ENCODE measurements at regions not wholly inside any gene's neighbourhood (a gene's known extent, or its start where the extent isn't known, plus 50 kb on each side); places are given as distances from the start of the nearest gene placed in this dataset.

- ChIA-PET POLR2A (no interaction called here), CTCF (no interaction called here)
- Histone ChIP-seq H3K4me2 (no peak overlapping the region), H4K20me1 (ENCODE audit: insufficient read depth) (no peaks in the 10 kb centered on the region), H3F3A (replicated peaks; ENCODE audit: insufficient read depth) (no peaks in the 10 kb centered on the region), H3K4me3 (ENCODE audit: low read depth in 2 of 2, low read length in 1 of 2) (no peak overlapping the region), H3K27me3 (ENCODE audit: insufficient read depth) (no peaks in the 10 kb centered on the region), H3K9me2 (no peaks in the 10 kb centered on the region), H3K36me3 (replicated peaks in 1 of 2; ENCODE audit: control insufficient read depth in 1 of 2, insufficient read depth in 2 of 2, low read length in 1 of 2) (no peaks in the 10 kb centered on the region), H3K4me1 (ENCODE audit: control insufficient read depth in 1 of 2, insufficient read depth in 2 of 2, low read depth in 1 of 2, low read length in 1 of 2) (no peaks in the 10 kb centered on the region), H3K27ac (ENCODE audit: low read depth in 2 of 2, low read length in 1 of 2) (no peak overlapping the region), H3K9ac (no peak overlapping the region), H3K79me2 (ENCODE audit: insufficient read depth) (no peaks in the 10 kb centered on the region), H2AFZ (ENCODE audit: low read depth) (no peak overlapping the region), H3K9me3 (no peaks in the 10 kb centered on the region)
- DNase-seq, result no peak
- WGBS (ENCODE audit: low lambda C conversion rate), result 11% methylated on average over 3 of the region's 3 CpGs
- no peak for TF ChIP-seq USF2 (IDR thresholded peaks at IDR 0.05; ENCODE audit: borderline replicate concordance, low read depth, low read length)
- TF ChIP-seq MEF2A (IDR thresholded peaks at IDR 0.05; ENCODE audit: borderline replicate concordance, low read depth), result no peak
- TF ChIP-seq CHD2 (IDR thresholded peaks at IDR 0.05; ENCODE audit: low read length, partially characterized antibody), result no peak
- no peak for TF ChIP-seq FOXM1 (IDR thresholded peaks at IDR 0.05; ENCODE audit: low read depth)
- TF ChIP-seq TEAD4 (IDR thresholded peaks at IDR 0.05; ENCODE audit: borderline replicate concordance, insufficient read depth), result no peak
Measured at GRCh38 chr6:120564779-120565178, 769.5 kb downstream of the TBC1D32 start.

GRCh38 chr6:120558294-120558693 lies 776.0 kb downstream of the TBC1D32 start:
- Histone ChIP-seq H2AFZ (ENCODE audit: low read depth) (no peak overlapping the region), H3K9me2 (no peaks in the 10 kb centered on the region), H4K20me1 (ENCODE audit: insufficient read depth) (no peaks in the 10 kb centered on the region), H3F3A (replicated peaks; ENCODE audit: insufficient read depth) (no peaks in the 10 kb centered on the region), H3K9me3 (no peaks in the 10 kb centered on the region), H3K9ac (no peak overlapping the region), H3K4me2 (no peak overlapping the region), H3K79me2 (ENCODE audit: insufficient read depth) (no peaks in the 10 kb centered on the region), H3K4me3 (ENCODE audit: low read depth in 2 of 2, low read length in 1 of 2) (no peak overlapping the region), H3K27me3 (ENCODE audit: insufficient read depth) (no peaks in the 10 kb centered on the region), H3K27ac (ENCODE audit: low read depth in 2 of 2, low read length in 1 of 2) (no peak overlapping the region), H3K36me3 (replicated peaks in 1 of 2; ENCODE audit: control insufficient read depth in 1 of 2, insufficient read depth in 2 of 2, low read length in 1 of 2) (no peaks in the 10 kb centered on the region), H3K4me1 (ENCODE audit: control insufficient read depth in 1 of 2, insufficient read depth in 2 of 2, low read depth in 1 of 2, low read length in 1 of 2) (no peaks in the 10 kb centered on the region)
- TF ChIP-seq TCF12 (IDR thresholded peaks at IDR 0.05) (no peak), EZH2phosphoT487 (IDR thresholded peaks at IDR 0.05; ENCODE audit: borderline replicate concordance, low read depth) (no peak), ZBTB33 (IDR thresholded peaks at IDR 0.05; ENCODE audit: borderline replicate concordance, low read depth) (no peak), MEF2A (IDR thresholded peaks at IDR 0.05; ENCODE audit: borderline replicate concordance, low read depth) (no peak)
- POLR2A ChIA-PET, result no interaction called here
- DNase-seq, result no peak
- CTCF ChIA-PET, result interaction anchor here (0.6 to 1.0 kb wide), 2 partner anchors 66 to 223 kb away, joined by 3 to 5 read pairs; no protein-coding TSS in a partner anchor
- 36% methylated on average over 2 of the region's 2 CpGs for WGBS (ENCODE audit: low lambda C conversion rate)

GRCh38 chr6:120557554-120557953 lies 776.7 kb downstream of the TBC1D32 start:
- ChIA-PET POLR2A (no interaction called here), CTCF (interaction anchor here (1.0 kb wide), 1 partner anchor 65 kb away, joined by 5 read pairs; no protein-coding TSS in a partner anchor)
- no peaks in the 10 kb centered on the region for H3K4me1 ChIP-seq (ENCODE audit: control insufficient read depth in 1 of 2, insufficient read depth in 2 of 2, low read depth in 1 of 2, low read length in 1 of 2)
- no peak overlapping the region for H3K9ac ChIP-seq
- H3K27me3 ChIP-seq (ENCODE audit: insufficient read depth), result no peaks in the 10 kb centered on the region
- no peak for DNase-seq
- H3K4me3 ChIP-seq (ENCODE audit: low read depth in 2 of 2, low read length in 1 of 2), result no peak overlapping the region
- no peaks in the 10 kb centered on the region for H3K79me2 ChIP-seq (ENCODE audit: insufficient read depth)
- H3K9me3 ChIP-seq, result no peaks in the 10 kb centered on the region
- no peaks in the 10 kb centered on the region for H3F3A ChIP-seq (replicated peaks; ENCODE audit: insufficient read depth)
- WGBS (ENCODE audit: low lambda C conversion rate), result 35% methylated on average over 3 of the region's 3 CpGs
- no peaks in the 10 kb centered on the region for H4K20me1 ChIP-seq (ENCODE audit: insufficient read depth)
- H2AFZ ChIP-seq (ENCODE audit: low read depth), result no peak overlapping the region
- no peak overlapping the region for H3K4me2 ChIP-seq
- H3K9me2 ChIP-seq, result no peaks in the 10 kb centered on the region
- H3K36me3 ChIP-seq (replicated peaks in 1 of 2; ENCODE audit: control insufficient read depth in 1 of 2, insufficient read depth in 2 of 2, low read length in 1 of 2), result no peaks in the 10 kb centered on the region
- H3K27ac ChIP-seq (ENCODE audit: low read depth in 2 of 2, low read length in 1 of 2), result no peak overlapping the region
- TF ChIP-seq YY1 (IDR thresholded peaks at IDR 0.05; ENCODE audit: low read depth) (no peak), SMC3 (IDR thresholded peaks at IDR 0.05; ENCODE audit: low read depth, low read length) (no peak), GATA2 (CRISPR knock-in tag; IDR thresholded peaks at IDR 0.05) (no peak), CHD2 (IDR thresholded peaks at IDR 0.05; ENCODE audit: low read length, partially characterized antibody) (no peak), EZH2phosphoT487 (IDR thresholded peaks at IDR 0.05; ENCODE audit: borderline replicate concordance, low read depth) (no peak), NRF1 (IDR thresholded peaks at IDR 0.05; ENCODE audit: low read depth, low read length) (no peak), TCF12 (IDR thresholded peaks at IDR 0.05) (no peak), SIN3A (IDR thresholded peaks at IDR 0.05; ENCODE audit: borderline replicate concordance, low read depth, low read length) (no peak), IRF3 (IDR thresholded peaks at IDR 0.05; ENCODE audit: low read depth, low read length) (no peak), TEAD4 (IDR thresholded peaks at IDR 0.05; ENCODE audit: borderline replicate concordance, insufficient read depth) (no peak), MXI1 (IDR thresholded peaks at IDR 0.05; ENCODE audit: low read depth, low read length) (no peak), POLR2AphosphoS5 (IDR thresholded peaks at IDR 0.05; ENCODE audit: low read depth, low read length) (no peak), RAD21 (IDR thresholded peaks at IDR 0.05; ENCODE audit: low read length) (no peak), PBX3 (IDR thresholded peaks at IDR 0.05) (no peak)
